OCI-LY1 (cell line): ENCODE measurements at regions not wholly inside any gene's neighbourhood (a gene's known extent, or its start where the extent isn't known, plus 50 kb on each side); places are given as distances from the start of the nearest gene placed in this dataset.

Source experiments
- EZH2 ChIP-seq: fragments of 200-600 bp; sonication (generic), shearing (Covaris generic); IDR thresholded peaks from 2 replicates; pipeline ENCODE4 v1.8.0; 2017; ENCODE audit warnings: borderline replicate concordance, mixed run types, mild to moderate bottlenecking, antibody characterized with exemption, low read length, moderate library complexity, mixed read lengths
- TF ChIP-seq, protein P1 (sequence below): fragments of 200-600 bp; sonication (generic), shearing (Covaris generic); IDR thresholded peaks from 2 replicates; pipeline ENCODE4 v1.5.1; 2017; ENCODE audit warnings: mild to moderate bottlenecking, antibody characterized with exemption, low read length, moderate library complexity, mixed read lengths

DNA sequence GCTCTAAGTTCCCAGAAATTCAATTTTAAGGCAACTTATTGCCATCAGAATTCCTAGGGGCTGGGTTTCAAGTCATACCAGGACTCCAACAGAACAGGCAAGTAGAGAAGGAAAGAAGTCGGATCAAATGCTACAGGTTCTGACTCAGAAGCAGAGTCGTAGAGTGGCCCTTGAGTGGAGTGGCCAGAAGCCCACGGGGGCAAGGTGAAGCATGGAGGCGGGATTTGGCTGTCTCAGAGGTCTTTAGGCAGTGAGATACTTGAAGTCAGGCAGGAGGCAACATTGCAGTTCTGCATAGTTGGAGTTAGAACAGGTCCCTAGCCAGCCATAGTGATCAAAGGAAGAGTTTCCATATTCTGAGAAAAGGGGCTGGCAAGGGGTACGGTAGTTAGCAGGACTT lies 111.6 kb downstream of the NHLRC3 start:
- no peak for TF ChIP-seq EZH2
- TF ChIP-seq, protein P1, sequence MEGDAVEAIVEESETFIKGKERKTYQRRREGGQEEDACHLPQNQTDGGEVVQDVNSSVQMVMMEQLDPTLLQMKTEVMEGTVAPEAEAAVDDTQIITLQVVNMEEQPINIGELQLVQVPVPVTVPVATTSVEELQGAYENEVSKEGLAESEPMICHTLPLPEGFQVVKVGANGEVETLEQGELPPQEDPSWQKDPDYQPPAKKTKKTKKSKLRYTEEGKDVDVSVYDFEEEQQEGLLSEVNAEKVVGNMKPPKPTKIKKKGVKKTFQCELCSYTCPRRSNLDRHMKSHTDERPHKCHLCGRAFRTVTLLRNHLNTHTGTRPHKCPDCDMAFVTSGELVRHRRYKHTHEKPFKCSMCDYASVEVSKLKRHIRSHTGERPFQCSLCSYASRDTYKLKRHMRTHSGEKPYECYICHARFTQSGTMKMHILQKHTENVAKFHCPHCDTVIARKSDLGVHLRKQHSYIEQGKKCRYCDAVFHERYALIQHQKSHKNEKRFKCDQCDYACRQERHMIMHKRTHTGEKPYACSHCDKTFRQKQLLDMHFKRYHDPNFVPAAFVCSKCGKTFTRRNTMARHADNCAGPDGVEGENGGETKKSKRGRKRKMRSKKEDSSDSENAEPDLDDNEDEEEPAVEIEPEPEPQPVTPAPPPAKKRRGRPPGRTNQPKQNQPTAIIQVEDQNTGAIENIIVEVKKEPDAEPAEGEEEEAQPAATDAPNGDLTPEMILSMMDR: no peak
